BLaER1 treated with 17β-estradiol and CSF1 and Interleukin-3, amounts not matched to agents 10 nM and 100 nM (cell line): ENCODE measurements at regions not wholly inside any gene's neighbourhood (a gene's known extent, or its start where the extent isn't known, plus 50 kb on each side); places are given as distances from the start of the nearest gene placed in this dataset.
"Not testable (repeated sequence)": the region's sequence is repeated elsewhere in the genome, so short reads cannot be mapped to it uniquely, and the experiment has no call there.

Experiments
- H3K27ac ChIP-seq, 11 experiments: shearing (Covaris generic); formaldehyde crosslinking; 2 replicates each; pipeline ENCODE4 v1.8.1; 2022
- H3K27me3 ChIP-seq, 11 experiments: shearing (Covaris generic); formaldehyde crosslinking; 2 replicates each; pipeline ENCODE4 v1.8.1; 2022
- H3K36me3 ChIP-seq, 11 experiments: shearing (Covaris generic); formaldehyde crosslinking; 2 replicates each; pipeline ENCODE4 v1.8.1; 2022
- H3K4me1 ChIP-seq, 10 experiments: shearing (Covaris generic); formaldehyde crosslinking; 2 replicates each; pipeline ENCODE4 v1.8.1; 2022
- H3K4me2 ChIP-seq, 11 experiments: shearing (Covaris generic); formaldehyde crosslinking; 2 replicates each; pipeline ENCODE4 v1.8.1; 2022
- H3K4me3 ChIP-seq, 10 experiments: shearing (Covaris generic); formaldehyde crosslinking; 2 replicates each; pipeline ENCODE4 v1.8.1; 2022
- H3K9ac ChIP-seq, 11 experiments: shearing (Covaris generic); formaldehyde crosslinking; 2 replicates each; pipeline ENCODE4 v1.8.1; 2022
- H3K9me3 ChIP-seq, 11 experiments: shearing (Covaris generic); formaldehyde crosslinking; replicated peaks in 1 of 11; 2 replicates each; pipeline ENCODE4 v1.8.1; 2022
- H4K20me1 ChIP-seq, 11 experiments: shearing (Covaris generic); formaldehyde crosslinking; 2 replicates each; pipeline ENCODE4 v1.8.1; 2022
- Cebpa-rat ChIP-seq, 11 experiments: shearing (Covaris generic); IDR thresholded peaks; 2 replicates each; pipeline ENCODE4 v1.8.1; 2022

DNA sequence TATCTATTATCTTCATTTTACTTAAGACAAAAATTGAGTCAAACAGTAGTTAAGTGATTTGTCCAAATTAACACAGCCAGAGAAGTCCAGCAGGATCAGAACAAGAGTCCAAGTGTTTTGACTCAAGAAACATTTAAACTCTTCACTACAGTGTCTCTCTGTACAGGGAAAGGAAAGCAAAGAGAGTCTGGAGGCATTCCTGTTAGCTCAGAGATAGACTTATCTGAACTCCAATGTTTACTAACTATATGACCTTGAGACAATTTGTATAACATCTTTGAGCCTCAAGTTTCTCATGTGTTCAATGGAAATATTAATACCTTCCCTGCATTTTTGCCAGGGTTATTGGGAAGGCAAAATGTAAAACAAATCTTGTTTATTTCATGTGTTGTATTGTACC lies 849.1 kb downstream of the DIPK2A start:
- Histone ChIP-seq H4K20me1 (no peaks in the 10 kb centered on the region), H3K9ac (no peak overlapping the region), H3K27ac (no peak overlapping the region), H3K4me3 (no peak overlapping the region), H3K9me3 (no peaks in the 10 kb centered on the region), H3K36me3 (no peaks in the 10 kb centered on the region), H3K27me3 (no peaks in the 10 kb centered on the region), H3K4me2 (no peak overlapping the region), H3K4me1 (no peaks in the 10 kb centered on the region)
- no peak for TF ChIP-seq Cebpa-rat (IDR thresholded peaks at IDR 0.05)

DNA sequence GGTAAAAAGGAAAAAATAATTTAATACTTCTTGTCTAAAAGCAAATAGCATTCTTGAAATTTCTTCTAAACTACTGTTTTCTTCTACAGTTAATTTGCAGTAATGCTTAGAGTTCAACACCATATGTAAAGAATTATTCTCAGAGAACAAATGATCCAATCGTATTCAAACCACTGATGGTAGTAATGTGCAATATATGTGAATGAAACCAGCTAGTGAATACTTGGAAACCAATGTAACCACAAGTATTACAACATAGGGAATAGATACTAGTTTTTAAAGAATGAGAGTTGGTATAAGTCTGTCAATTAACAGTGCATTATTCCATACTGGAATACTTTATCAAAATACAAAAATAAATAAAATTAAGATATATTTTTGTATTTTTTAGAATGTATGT lies 850.0 kb downstream of the DIPK2A start:
- Histone ChIP-seq H3K4me2 (no peak overlapping the region), H3K9me3 (peaks cover 0 to 8% (median 0%) of the 10 kb centered on the region in 11 experiments; a peak in 2 of 22 replicates), H3K36me3 (no peaks in the 10 kb centered on the region), H4K20me1 (no peaks in the 10 kb centered on the region), H3K27ac (no peak overlapping the region), H3K4me3 (no peak overlapping the region), H3K4me1 (no peaks in the 10 kb centered on the region), H3K27me3 (no peaks in the 10 kb centered on the region), H3K9ac (no peak overlapping the region)
- no peak for TF ChIP-seq Cebpa-rat (IDR thresholded peaks at IDR 0.05)

DNA sequence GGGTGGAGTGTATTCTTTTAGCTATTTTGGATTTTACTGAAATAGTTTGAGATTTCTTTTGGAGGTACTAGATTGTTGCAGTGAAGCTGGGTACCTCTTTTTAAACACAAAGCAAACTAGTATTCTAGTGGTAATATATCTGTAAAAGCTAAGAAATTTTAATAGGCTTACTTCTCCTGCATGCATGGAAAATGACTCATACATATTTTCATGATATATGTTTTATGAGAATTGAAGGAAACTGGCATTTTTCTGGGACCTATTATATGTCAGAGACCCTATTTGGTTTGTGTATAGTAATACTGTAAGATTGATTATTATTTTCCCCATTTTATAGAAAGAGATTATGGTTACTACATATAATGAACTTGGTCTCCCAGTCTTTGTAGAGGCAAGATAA lies 851.0 kb downstream of the DIPK2A start:
- Histone ChIP-seq H3K27ac (no peak overlapping the region), H3K4me2 (no peak overlapping the region), H3K36me3 (no peaks in the 10 kb centered on the region), H3K27me3 (no peaks in the 10 kb centered on the region), H3K4me1 (no peaks in the 10 kb centered on the region), H3K4me3 (no peak overlapping the region), H3K9ac (no peak overlapping the region), H3K9me3 (peaks cover 0 to 9% (median 0%) of the 10 kb centered on the region in 11 experiments; a peak in 2 of 22 replicates), H4K20me1 (no peaks in the 10 kb centered on the region)
- no peak for TF ChIP-seq Cebpa-rat (IDR thresholded peaks at IDR 0.05)

DNA sequence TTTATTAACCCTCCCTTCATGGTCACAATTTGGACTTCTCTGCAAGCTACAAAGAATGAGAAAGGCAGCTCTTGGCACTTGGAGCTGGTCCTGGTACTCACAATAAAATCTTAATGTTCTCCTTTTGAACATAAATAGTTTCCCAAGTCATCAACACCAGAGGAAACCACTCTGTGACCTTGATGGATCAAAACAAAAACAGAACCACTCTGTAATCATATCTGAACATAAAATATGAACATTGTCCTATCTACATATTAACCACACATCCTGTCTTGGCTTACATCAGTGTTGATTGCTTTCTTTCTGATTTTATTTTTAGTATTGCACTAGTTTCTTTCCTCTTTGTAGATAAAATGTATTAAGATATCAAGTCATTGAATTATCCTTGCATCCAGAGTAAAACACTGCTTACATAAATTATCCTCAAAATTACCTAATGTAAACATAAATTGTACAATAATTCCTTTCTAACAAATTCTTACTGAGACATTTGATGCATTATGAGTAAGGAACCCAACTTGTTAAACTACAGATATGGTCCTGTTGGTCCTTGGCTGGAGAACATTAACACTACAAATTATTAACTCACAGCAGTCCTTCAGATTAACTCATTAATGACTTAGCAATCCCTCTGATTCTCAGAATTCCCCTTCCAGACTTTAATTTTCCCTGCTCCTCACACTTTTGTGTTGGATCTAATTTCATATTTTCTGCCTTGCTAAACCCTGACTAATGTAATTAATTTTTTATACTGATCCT lies 860.5 kb downstream of the DIPK2A start:
- Histone ChIP-seq H3K27me3 (no peaks in the 10 kb centered on the region), H3K9me3 (peaks cover 12 to 31% (median 21%) of the 10 kb centered on the region in 11 experiments), H3K27ac (peak overlapping the region in 5 of 11 experiments; percentile 3 to 37 (median 14); a peak in 3 of 22 replicates), H3K4me2 (peak overlapping the region; percentile 19 to 57 (median 33); a peak in 17 of 22 replicates), H3K36me3 (0 out of 22 replicates have a peak, but pooled peaks cover 0 to 3% (median 0%) of the 10 kb centered on the region in 11 experiments), H3K4me3 (no peak overlapping the region), H3K9ac (no peak overlapping the region), H3K4me1 (peaks cover 6 to 14% (median 11%) of the 10 kb centered on the region in 10 experiments; a peak in 15 of 20 replicates), H4K20me1 (no peaks in the 10 kb centered on the region)
- no peak for TF ChIP-seq Cebpa-rat (IDR thresholded peaks at IDR 0.05)

DNA sequence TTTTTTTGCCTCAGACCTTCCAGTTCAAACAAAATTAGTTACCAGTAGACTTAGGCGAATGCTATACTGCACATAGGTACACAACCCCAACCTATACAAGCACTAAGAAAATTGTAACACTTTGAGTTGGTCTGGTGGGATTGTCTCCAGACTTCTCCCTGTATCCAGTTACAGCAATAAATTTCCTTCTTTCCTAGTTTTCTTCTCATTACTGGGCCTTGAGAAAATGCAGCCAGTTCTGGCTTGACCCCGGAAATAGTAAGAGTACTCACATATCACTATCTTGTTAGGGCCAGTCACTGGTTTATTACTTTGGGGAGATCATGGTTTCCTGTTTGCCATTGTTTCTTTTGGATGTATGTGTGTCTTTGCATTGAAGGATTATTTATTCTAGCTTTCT lies 868.4 kb downstream of the DIPK2A start:
- peaks cover 20 to 49% (median 30%) of the 10 kb centered on the region in 11 experiments for H3K9me3 ChIP-seq
- H3K36me3 ChIP-seq: no peaks in the 10 kb centered on the region; a peak in 1 of 22 replicates
- no peaks in the 10 kb centered on the region for H3K27me3 ChIP-seq
- H3K27ac ChIP-seq: no peak overlapping the region
- peaks cover 0 to 9% (median 0%) of the 10 kb centered on the region in 10 experiments; a peak in 3 of 20 replicates for H3K4me1 ChIP-seq
- TF ChIP-seq Cebpa-rat (IDR thresholded peaks at IDR 0.05): no peak
- H3K4me2 ChIP-seq: no peak overlapping the region
- no peak overlapping the region for H3K9ac ChIP-seq
- no peaks in the 10 kb centered on the region for H4K20me1 ChIP-seq
- H3K4me3 ChIP-seq: no peak overlapping the region

DNA sequence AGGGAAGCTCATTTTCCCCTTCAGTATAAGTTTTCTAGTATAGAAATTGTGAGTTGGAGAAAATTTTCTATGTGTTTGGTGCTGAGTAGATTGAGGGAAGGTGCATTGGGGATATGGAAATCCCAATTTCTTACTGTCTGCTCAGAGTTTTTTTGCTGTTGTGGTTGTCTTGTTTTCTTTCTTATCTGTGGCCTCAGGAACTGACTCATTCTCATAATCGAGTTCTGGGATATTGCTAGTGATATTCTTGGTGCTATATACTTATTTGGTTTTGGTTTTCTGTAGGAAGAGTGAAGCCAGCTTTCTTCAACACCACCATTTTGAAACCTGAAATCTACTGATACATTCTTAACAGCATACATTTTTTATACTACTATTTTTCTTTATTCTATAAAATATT lies 869.2 kb downstream of the DIPK2A start:
- no peak overlapping the region for H3K27ac ChIP-seq
- H3K9ac ChIP-seq: no peak overlapping the region
- no peaks in the 10 kb centered on the region for H3K27me3 ChIP-seq
- peaks cover 19 to 40% (median 26%) of the 10 kb centered on the region in 11 experiments for H3K9me3 ChIP-seq
- H4K20me1 ChIP-seq: no peaks in the 10 kb centered on the region
- TF ChIP-seq Cebpa-rat (IDR thresholded peaks at IDR 0.05): no peak
- H3K4me1 ChIP-seq: peaks cover 0 to 9% (median 0%) of the 10 kb centered on the region in 10 experiments; a peak in 3 of 20 replicates
- no peak overlapping the region for H3K4me3 ChIP-seq
- H3K36me3 ChIP-seq: no peaks in the 10 kb centered on the region; a peak in 1 of 22 replicates
- peak overlapping the region in 2 of 11 experiments; percentile 15 to 35; a peak in 2 of 22 replicates for H3K4me2 ChIP-seq

DNA sequence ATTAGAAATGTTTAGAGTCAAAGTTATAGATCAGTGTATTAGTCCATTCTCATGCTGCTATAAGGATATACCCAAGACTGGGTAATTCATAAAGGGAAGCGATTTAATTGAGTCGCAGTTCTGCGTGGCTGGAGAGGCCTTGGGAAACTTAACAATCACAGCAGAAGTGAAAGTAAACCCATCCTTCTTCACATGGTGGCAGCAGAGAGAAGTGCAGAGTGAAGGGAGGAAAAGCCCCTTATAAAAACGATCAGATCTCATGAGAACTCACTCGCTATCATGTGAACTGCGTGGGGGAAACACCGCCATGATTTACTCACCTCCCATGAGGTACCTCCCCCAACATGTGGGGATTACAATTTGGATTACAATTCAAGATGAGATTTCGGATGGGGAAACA lies 871.5 kb downstream of the DIPK2A start:
- H4K20me1 ChIP-seq: no peaks in the 10 kb centered on the region
- H3K4me3 ChIP-seq: no peak overlapping the region
- H3K9me3 ChIP-seq: peaks cover 18 to 33% (median 26%) of the 10 kb centered on the region in 11 experiments
- H3K4me2 ChIP-seq: no peak overlapping the region
- no peaks in the 10 kb centered on the region for H3K27me3 ChIP-seq
- peaks cover 0 to 9% (median 0%) of the 10 kb centered on the region in 10 experiments; a peak in 3 of 20 replicates for H3K4me1 ChIP-seq
- TF ChIP-seq Cebpa-rat (IDR thresholded peaks at IDR 0.05): no peak
- no peak overlapping the region for H3K9ac ChIP-seq
- no peak overlapping the region for H3K27ac ChIP-seq
- H3K36me3 ChIP-seq: no peaks in the 10 kb centered on the region; a peak in 1 of 22 replicates

DNA sequence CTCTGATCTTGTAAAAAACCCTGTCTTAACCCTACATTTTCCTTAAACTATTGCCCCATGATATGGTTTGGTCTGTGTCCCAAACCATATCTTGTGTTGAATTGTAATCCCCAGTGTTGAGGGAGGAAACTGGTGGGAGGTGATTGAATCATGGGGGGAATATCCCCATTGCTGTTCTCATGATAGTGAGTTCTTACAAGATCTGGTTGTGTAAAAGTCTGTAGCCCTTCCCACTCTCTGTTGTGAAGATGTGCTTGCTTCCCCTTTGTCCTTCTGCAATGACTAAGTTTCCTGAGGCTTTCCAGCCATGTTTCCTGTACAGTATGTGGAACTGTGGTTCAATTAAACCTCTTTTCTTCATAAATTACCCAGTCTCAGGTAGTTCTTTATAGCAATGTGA lies 881.4 kb downstream of the DIPK2A start:
- no peak for TF ChIP-seq Cebpa-rat (IDR thresholded peaks at IDR 0.05)
- no peaks in the 10 kb centered on the region for H3K36me3 ChIP-seq
- peak overlapping the region in 7 of 11 experiments; percentile 9 to 71 (median 54); a peak in 12 of 22 replicates for H3K27ac ChIP-seq
- H3K4me2 ChIP-seq: peak overlapping the region in 7 of 11 experiments; percentile 30 to 60 (median 46); a peak in 13 of 22 replicates
- peaks cover 0 to 29% (median 14%) of the 10 kb centered on the region in 10 experiments; a peak in 13 of 20 replicates for H3K4me1 ChIP-seq
- peaks cover 0 to 10% (median 0%) of the 10 kb centered on the region in 11 experiments; a peak in 7 of 22 replicates for H3K9me3 ChIP-seq
- no peak overlapping the region for H3K4me3 ChIP-seq
- no peak overlapping the region for H3K9ac ChIP-seq
- H4K20me1 ChIP-seq: no peaks in the 10 kb centered on the region
- no peaks in the 10 kb centered on the region for H3K27me3 ChIP-seq

DNA sequence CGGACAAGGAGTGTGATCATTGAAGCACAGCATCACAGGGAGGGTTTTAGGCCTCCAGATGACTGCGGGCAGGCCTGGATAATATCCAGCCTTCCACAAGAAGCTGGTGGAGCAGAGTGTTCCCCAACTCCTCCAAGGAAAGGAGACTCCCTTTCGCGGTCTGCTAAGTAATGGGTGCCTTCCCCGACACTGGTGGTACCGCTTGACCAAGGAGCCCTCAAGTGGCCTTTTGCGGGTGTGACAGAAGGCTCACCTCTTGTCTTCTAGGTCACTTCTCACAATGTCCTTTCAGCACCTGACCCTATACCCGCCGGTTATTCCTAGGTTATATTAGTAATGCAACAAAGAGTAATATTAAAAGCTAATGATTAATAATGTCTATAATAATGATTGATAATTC lies 882.4 kb downstream of the DIPK2A start:
- peaks cover 0 to 36% (median 16%) of the 10 kb centered on the region in 10 experiments; a peak in 13 of 20 replicates for H3K4me1 ChIP-seq
- not testable (repeated sequence) for H3K36me3 ChIP-seq, H3K27me3 ChIP-seq, H3K4me3 ChIP-seq, H4K20me1 ChIP-seq, H3K9ac ChIP-seq
- H3K27ac ChIP-seq: peak overlapping the region in 4 of 11 experiments; percentile 47 to 71 (median 62); a peak in 3 of 22 replicates
- H3K9me3 ChIP-seq: peaks cover 0 to 10% (median 0%) of the 10 kb centered on the region in 11 experiments; a peak in 7 of 22 replicates
- H3K4me2 ChIP-seq: peak overlapping the region in 5 of 11 experiments; percentile 41 to 60 (median 48); a peak in 6 of 22 replicates
